HG03469 (cell line): ENCODE measurements at regions not wholly inside any gene's neighbourhood (a gene's known extent, or its start where the extent isn't known, plus 50 kb on each side); places are given as distances from the start of the nearest gene placed in this dataset.

Experiments
- ATAC-seq: cut with Tn5 transposase; IDR thresholded peaks from one replicate; pipeline ENCODE4 v1.9.1; 2021; ENCODE audit warnings: mild to moderate bottlenecking, moderate library complexity, moderate number of reproducible peaks; ENCODE audit not compliant: unreplicated experiment

DNA sequence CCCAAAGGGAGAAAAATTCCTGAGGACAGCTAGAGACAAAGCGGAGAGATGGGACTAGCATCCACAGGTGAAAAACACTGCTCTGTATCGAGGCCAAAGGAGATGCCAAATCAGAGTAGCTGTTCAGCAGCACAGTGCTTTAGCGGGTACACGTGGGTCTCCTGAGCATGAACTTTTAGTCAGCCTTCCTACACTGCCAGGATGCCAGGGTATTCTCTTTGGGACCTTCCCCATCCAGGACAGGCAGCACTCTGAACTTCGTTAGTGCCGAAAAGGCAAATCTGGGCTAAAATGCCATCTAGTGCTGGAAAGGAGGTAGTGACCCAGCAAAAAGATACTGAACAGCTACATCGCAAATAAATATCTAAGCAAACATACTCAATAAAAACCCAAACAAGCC is 64.9 kb downstream of the C6orf58 start:
- peak; percentile 81 for ATAC-seq
